ENCODE measurements at regions not wholly inside any gene's neighbourhood (a gene's known extent, or its start where the extent isn't known, plus 50 kb on each side); places are given as distances from the start of the nearest gene placed in this dataset.

DNA sequence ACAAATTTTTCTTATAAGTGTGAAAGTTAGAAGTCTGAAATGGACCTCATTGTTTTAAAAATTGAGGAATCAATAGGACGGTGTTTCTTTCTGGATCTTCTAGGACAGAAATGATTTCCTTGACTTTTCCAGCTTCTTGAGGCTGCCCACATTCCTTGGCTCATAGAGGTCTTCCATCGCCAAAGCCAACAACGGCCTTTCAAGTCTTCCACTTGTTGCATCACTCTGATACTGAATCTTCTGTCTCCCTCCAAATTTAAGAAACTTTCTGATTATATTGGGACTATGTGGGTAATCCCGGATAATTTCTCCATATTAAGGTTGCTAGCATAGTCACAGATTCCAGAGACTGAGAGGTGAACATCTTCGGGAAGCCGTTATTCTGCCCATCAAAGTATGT is 595.4 kb upstream of the ADAMTS5 start:
- no peak for DNase-seq
- WGBS, 5 donors: 89 to 94% (median 90%) methylated on average over 6 of the region's 6 CpGs
- no peak for TF ChIP-seq EP300 (IDR thresholded peaks at IDR 0.05)
- no peak for TF ChIP-seq POLR2AphosphoS5 (IDR thresholded peaks at IDR 0.05)
- no peak for TF ChIP-seq POLR2A (IDR thresholded peaks at IDR 0.05)
- TF ChIP-seq, protein P1, sequence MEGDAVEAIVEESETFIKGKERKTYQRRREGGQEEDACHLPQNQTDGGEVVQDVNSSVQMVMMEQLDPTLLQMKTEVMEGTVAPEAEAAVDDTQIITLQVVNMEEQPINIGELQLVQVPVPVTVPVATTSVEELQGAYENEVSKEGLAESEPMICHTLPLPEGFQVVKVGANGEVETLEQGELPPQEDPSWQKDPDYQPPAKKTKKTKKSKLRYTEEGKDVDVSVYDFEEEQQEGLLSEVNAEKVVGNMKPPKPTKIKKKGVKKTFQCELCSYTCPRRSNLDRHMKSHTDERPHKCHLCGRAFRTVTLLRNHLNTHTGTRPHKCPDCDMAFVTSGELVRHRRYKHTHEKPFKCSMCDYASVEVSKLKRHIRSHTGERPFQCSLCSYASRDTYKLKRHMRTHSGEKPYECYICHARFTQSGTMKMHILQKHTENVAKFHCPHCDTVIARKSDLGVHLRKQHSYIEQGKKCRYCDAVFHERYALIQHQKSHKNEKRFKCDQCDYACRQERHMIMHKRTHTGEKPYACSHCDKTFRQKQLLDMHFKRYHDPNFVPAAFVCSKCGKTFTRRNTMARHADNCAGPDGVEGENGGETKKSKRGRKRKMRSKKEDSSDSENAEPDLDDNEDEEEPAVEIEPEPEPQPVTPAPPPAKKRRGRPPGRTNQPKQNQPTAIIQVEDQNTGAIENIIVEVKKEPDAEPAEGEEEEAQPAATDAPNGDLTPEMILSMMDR (IDR thresholded peaks at IDR 0.05): no peak
- H3K4me3 ChIP-seq: no peak overlapping the region
- H3K27me3 ChIP-seq: no peaks in the 10 kb centered on the region
- no peaks in the 10 kb centered on the region for H3K9me3 ChIP-seq
- intact Hi-C loops (cut with DNase I; ENCODE audit: low total_unique reads): no loop called here
- H3K4me1 ChIP-seq: peaks cover 0 to 4% (median 0%) of the 10 kb centered on the region in 4 donors
- no peaks in the 10 kb centered on the region for H3K36me3 ChIP-seq
- no peak overlapping the region for H3K27ac ChIP-seq

DNA sequence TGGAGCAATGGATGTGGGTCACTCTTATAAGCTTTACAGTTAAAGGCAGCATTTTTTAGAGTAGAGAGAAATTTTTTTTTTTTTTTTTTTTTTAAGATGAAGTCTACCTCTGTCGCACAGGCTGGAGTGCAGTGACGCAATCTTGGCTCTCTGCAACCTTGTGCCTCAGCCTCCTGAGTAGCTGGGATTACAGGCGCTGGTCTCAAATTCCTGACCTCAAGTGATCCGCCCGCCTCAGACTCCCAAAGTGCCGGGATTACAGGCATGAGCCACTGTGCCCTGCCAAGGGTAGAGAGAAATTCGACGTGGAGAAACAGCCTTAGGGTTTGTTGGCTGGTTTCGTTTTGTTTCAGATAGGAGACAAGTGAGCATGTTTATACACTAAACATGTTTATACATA is 594.2 kb upstream of the ADAMTS5 start:
- TF ChIP-seq EP300 (IDR thresholded peaks at IDR 0.05): no peak
- no peak for TF ChIP-seq POLR2AphosphoS5 (IDR thresholded peaks at IDR 0.05)
- TF ChIP-seq, protein P1 (IDR thresholded peaks at IDR 0.05): no peak
- intact Hi-C loops (cut with DNase I; ENCODE audit: low total_unique reads): no loop called here
- Histone ChIP-seq H3K36me3 (no peaks in the 10 kb centered on the region), H3K27me3 (no peaks in the 10 kb centered on the region), H3K9me3 (no peaks in the 10 kb centered on the region), H3K27ac (peak overlapping the region in 1 of 5 donors; percentile 9), H3K4me3 (no peak overlapping the region), H3K4me1 (peaks cover 0 to 4% (median 0%) of the 10 kb centered on the region in 4 donors)
- no peak for DNase-seq
- 62 to 79% (median 74%) methylated on average over 9 of the region's 9 CpGs for WGBS, 5 donors

DNA sequence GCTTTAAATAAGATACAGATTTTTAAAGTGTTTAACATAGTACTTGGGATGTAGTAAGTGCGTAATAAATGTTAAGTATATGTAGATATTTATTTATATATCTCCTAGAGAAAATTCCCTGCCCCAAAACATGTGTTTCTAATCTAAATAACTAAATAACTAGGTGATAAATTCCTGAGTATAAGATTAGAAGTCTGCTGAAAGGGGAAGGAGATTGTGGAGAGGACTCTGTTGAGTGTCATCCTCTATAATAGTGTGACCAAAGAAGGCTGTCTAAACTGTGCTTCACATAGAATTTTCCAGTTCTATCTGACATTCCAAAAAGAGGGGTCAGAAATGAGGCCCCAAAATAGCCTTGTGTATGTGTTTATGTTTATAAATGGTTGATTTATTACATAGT is 590.5 kb upstream of the ADAMTS5 start:
- H3K9me3 ChIP-seq: peaks cover 0 to 8% (median under 1%) of the 10 kb centered on the region in 4 donors
- DNase-seq: no peak
- H3K27ac ChIP-seq: no peak overlapping the region
- intact Hi-C loops (cut with DNase I; ENCODE audit: low total_unique reads): no loop called here
- H3K4me3 ChIP-seq: no peak overlapping the region
- H3K36me3 ChIP-seq: no peaks in the 10 kb centered on the region
- H3K4me1 ChIP-seq: peaks cover 0 to 4% (median 0%) of the 10 kb centered on the region in 4 donors
- whole genome bisulfite sequencing, 5 donors: 94 to 100% (median 98%) methylated on average over 1 of the region's 1 CpG
- H3K27me3 ChIP-seq: no peaks in the 10 kb centered on the region
- TF ChIP-seq POLR2AphosphoS5 (IDR thresholded peaks at IDR 0.05) (no peak), POLR2A (IDR thresholded peaks at IDR 0.05) (no peak), EP300 (IDR thresholded peaks at IDR 0.05) (no peak)
- TF ChIP-seq, protein P1 (IDR thresholded peaks at IDR 0.05): no peak

DNA sequence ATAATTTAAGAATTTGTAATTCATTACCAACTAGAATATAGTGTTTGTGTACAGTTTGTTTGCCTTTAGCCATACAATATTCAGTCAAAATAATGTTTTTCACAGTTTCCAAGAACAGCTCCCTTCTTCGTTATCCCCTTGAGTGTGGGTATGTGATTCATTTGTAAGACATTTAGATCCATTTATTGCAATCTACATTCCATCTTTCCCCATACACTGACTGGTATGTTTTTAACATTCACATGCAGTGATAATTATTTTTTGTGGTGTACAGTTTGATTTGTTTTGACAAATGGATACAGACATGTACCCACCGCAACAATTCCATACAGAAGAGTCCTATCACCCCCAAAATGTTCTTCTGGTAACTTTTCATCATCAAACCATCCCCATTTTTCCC is 589.1 kb upstream of the ADAMTS5 start:
- no peaks in the 10 kb centered on the region for H3K36me3 ChIP-seq
- H3K4me3 ChIP-seq: no peak overlapping the region
- no peaks in the 10 kb centered on the region for H3K27me3 ChIP-seq
- TF ChIP-seq POLR2A (IDR thresholded peaks at IDR 0.05) (no peak), POLR2AphosphoS5 (IDR thresholded peaks at IDR 0.05) (no peak), EP300 (IDR thresholded peaks at IDR 0.05) (no peak)
- TF ChIP-seq, protein P1 (IDR thresholded peaks at IDR 0.05): no peak
- DNase-seq: no peak
- WGBS, 5 donors: 93 to 94% (median 94%) methylated on average over 2 of the region's 2 CpGs
- peaks cover 0 to under 1% (median 0%) of the 10 kb centered on the region in 4 donors for H3K4me1 ChIP-seq
- H3K27ac ChIP-seq: no peak overlapping the region
- peaks cover 0 to 17% (median 10%) of the 10 kb centered on the region in 4 donors for H3K9me3 ChIP-seq
- intact Hi-C loops (cut with DNase I; ENCODE audit: low total_unique reads): no loop called here
